HAP-1 (cell line): ENCODE measurements at regions not wholly inside any gene's neighbourhood (a gene's known extent, or its start where the extent isn't known, plus 50 kb on each side); places are given as distances from the start of the nearest gene placed in this dataset.
A peak's percentile ranks its signal among the peaks of the same experiment; 100 is the strongest.
"Not testable (repeated sequence)": the region's sequence is repeated elsewhere in the genome, so short reads cannot be mapped to it uniquely, and the experiment has no call there.

ENCODE experiments used
- DNase-seq, 2 experiments: peaks; one replicate each; pipeline ENCODE4 v3.0.0-alpha.2; 2016 to 2020; ENCODE audit warnings: low spot score in 2 of 2
- H3K27me3 ChIP-seq: fragments of 250-450 bp; sonication (Bioruptor Pico); 2 replicates; pipeline ENCODE4 v1.5.1; 2020; ENCODE audit warnings: low read depth, mild to moderate bottlenecking, moderate library complexity
- H3K36me3 ChIP-seq: fragments of 250-450 bp; sonication (Bioruptor Pico); replicated peaks from 2 replicates; pipeline ENCODE4 v1.5.1; 2020; ENCODE audit warnings: mild to moderate bottlenecking
- H3K4me1 ChIP-seq: fragments of 250-450 bp; sonication (Bioruptor Pico); 2 replicates; pipeline ENCODE4 v1.5.1; 2020; ENCODE audit warnings: mild to moderate bottlenecking
- H3K4me3 ChIP-seq: fragments of 250-450 bp; sonication (Bioruptor Pico); 2 replicates; pipeline ENCODE4 v1.5.1; 2020; ENCODE audit warnings: mild to moderate bottlenecking, moderate library complexity
- H3K9me3 ChIP-seq: fragments of 250-450 bp; sonication (Bioruptor Pico); 2 replicates; pipeline ENCODE4 v1.5.1; 2020; ENCODE audit warnings: mild to moderate bottlenecking, moderate library complexity
- in situ Hi-C: fragments of 300-500 bp; cut with MboI; formaldehyde crosslinking; loops from 3 replicates; pipeline ENCODE4 v1.14.3; 2020; ENCODE audit warnings: low sequenced_read_pairs, inconsistent platforms, mixed read lengths

GRCh38 chr4:112801341-112801740, 164.4 kb downstream of the LARP7 start:
- H3K36me3 ChIP-seq = no peaks in the 10 kb centered on the region
- H3K4me1 ChIP-seq = peaks cover 8% of the 10 kb centered on the region
- DNase-seq = peak in 1 of 2 experiments; percentile 19
- in situ Hi-C loops = no loop called here
- no peak overlapping the region for H3K4me3 ChIP-seq
- no peaks in the 10 kb centered on the region for H3K9me3 ChIP-seq
- H3K27me3 ChIP-seq = no peaks in the 10 kb centered on the region

GRCh38 chr4:112802780-112803179, 165.8 kb downstream of the LARP7 start:
- H3K9me3 ChIP-seq = no peaks in the 10 kb centered on the region
- in situ Hi-C loops = no loop called here
- no peaks in the 10 kb centered on the region for H3K36me3 ChIP-seq
- H3K27me3 ChIP-seq = no peaks in the 10 kb centered on the region
- no peak overlapping the region for H3K4me3 ChIP-seq
- no peak for DNase-seq
- peaks cover 8% of the 10 kb centered on the region for H3K4me1 ChIP-seq

- no peak overlapping the region for H3K4me3 ChIP-seq
- DNase-seq = no peak
- no peaks in the 10 kb centered on the region for H3K36me3 ChIP-seq
- no peaks in the 10 kb centered on the region for H3K4me1 ChIP-seq
- in situ Hi-C loops = no loop called here
- H3K27me3 ChIP-seq = no peaks in the 10 kb centered on the region
- H3K9me3 ChIP-seq = no peaks in the 10 kb centered on the region
Measured at GRCh38 chr4:112807083-112807482, 170.1 kb downstream of the LARP7 start.

- DNase-seq = no peak
- Histone ChIP-seq H3K36me3 (no peaks in the 10 kb centered on the region), H3K9me3 (no peaks in the 10 kb centered on the region), H3K27me3 (no peaks in the 10 kb centered on the region), H3K4me1 (no peaks in the 10 kb centered on the region), H3K4me3 (no peak overlapping the region)
- in situ Hi-C loops = no loop called here
Measured at GRCh38 chr4:112808001-112808400, 171.1 kb downstream of the LARP7 start.

GRCh38 chr4:112813790-112814189, 176.8 kb downstream of the LARP7 start:
- H3K9me3 ChIP-seq = no peaks in the 10 kb centered on the region
- DNase-seq = no peak
- in situ Hi-C loops = no loop called here
- peaks cover 19% of the 10 kb centered on the region for H3K4me1 ChIP-seq
- no peaks in the 10 kb centered on the region for H3K27me3 ChIP-seq
- no peak overlapping the region for H3K4me3 ChIP-seq
- no peaks in the 10 kb centered on the region for H3K36me3 ChIP-seq

- DNase-seq = peak; percentile 55 to 79
- Histone ChIP-seq H3K27me3 (no peaks in the 10 kb centered on the region), H3K9me3 (no peaks in the 10 kb centered on the region), H3K4me3 (peak overlapping the region; percentile 37), H3K4me1 (peaks cover 19% of the 10 kb centered on the region), H3K36me3 (no peaks in the 10 kb centered on the region)
- in situ Hi-C loops = no loop called here
Measured at GRCh38 chr4:112817933-112818593, 181.1 kb downstream of the LARP7 start.

GRCh38 chr4:112818594-112818965, 181.6 kb downstream of the LARP7 start:
- Histone ChIP-seq H3K4me3 (peak overlapping the region; percentile 37), H3K27me3 (no peaks in the 10 kb centered on the region), H3K36me3 (no peaks in the 10 kb centered on the region), H3K9me3 (no peaks in the 10 kb centered on the region), H3K4me1 (peaks cover 19% of the 10 kb centered on the region)
- in situ Hi-C loops = no loop called here
- peak in 1 of 2 experiments; percentile 21 for DNase-seq

- Histone ChIP-seq H3K4me1 (peaks cover 13% of the 10 kb centered on the region), H3K9me3 (no peaks in the 10 kb centered on the region), H3K27me3 (no peaks in the 10 kb centered on the region), H3K4me3 (no peak overlapping the region), H3K36me3 (no peaks in the 10 kb centered on the region)
- in situ Hi-C loops = no loop called here
- peak in 1 of 2 experiments; percentile 18 for DNase-seq
Measured at GRCh38 chr4:112819729-112820128, 182.8 kb downstream of the LARP7 start.

- Histone ChIP-seq H3K27me3 (no peaks in the 10 kb centered on the region), H3K9me3 (no peaks in the 10 kb centered on the region), H3K36me3 (no peaks in the 10 kb centered on the region; the same call in 1 of the 2 replicates), H3K4me1 (peaks cover 6% of the 10 kb centered on the region), H3K4me3 (no peak overlapping the region)
- no peak for DNase-seq
- in situ Hi-C loops = no loop called here
Measured at GRCh38 chr4:112823156-112823555, 186.2 kb downstream of the LARP7 start.

GRCh38 chr4:112823606-112824005, 186.7 kb downstream of the LARP7 start:
- in situ Hi-C loops = no loop called here
- peaks cover 2% of the 10 kb centered on the region for H3K4me1 ChIP-seq
- DNase-seq = no peak
- no peaks in the 10 kb centered on the region for H3K9me3 ChIP-seq
- H3K4me3 ChIP-seq = no peak overlapping the region
- H3K27me3 ChIP-seq = no peaks in the 10 kb centered on the region
- no peaks in the 10 kb centered on the region; the same call in 1 of the 2 replicates for H3K36me3 ChIP-seq

- no peak overlapping the region for H3K4me3 ChIP-seq
- H3K27me3 ChIP-seq = no peaks in the 10 kb centered on the region
- peaks cover 6% of the 10 kb centered on the region; the same call in 1 of the 2 replicates for H3K9me3 ChIP-seq
- no peaks in the 10 kb centered on the region for H3K4me1 ChIP-seq
- in situ Hi-C loops = no loop called here
- no peak for DNase-seq
- H3K36me3 ChIP-seq = no peaks in the 10 kb centered on the region; the same call in 1 of the 2 replicates
Measured at GRCh38 chr4:112830753-112831386, 193.9 kb downstream of the LARP7 start.

- in situ Hi-C loops = no loop called here
- H3K4me1 ChIP-seq = no peaks in the 10 kb centered on the region
- no peak for DNase-seq
Measured at GRCh38 chr4:112832493-112832892, 195.6 kb downstream of the LARP7 start.

GRCh38 chr4:112836895-112837294, 200.0 kb downstream of the LARP7 start:
- no peak overlapping the region for H3K4me3 ChIP-seq
- DNase-seq = no peak
- in situ Hi-C loops = no loop called here
- H3K9me3 ChIP-seq = peaks cover 4% of the 10 kb centered on the region
- no peaks in the 10 kb centered on the region for H3K36me3 ChIP-seq
- peaks cover 12% of the 10 kb centered on the region for H3K4me1 ChIP-seq
- H3K27me3 ChIP-seq = no peaks in the 10 kb centered on the region

More at GRCh38 chr4:112832493-112832892, 195.6 kb downstream of the LARP7 start:
- Histone ChIP-seq H3K4me3 (no peak overlapping the region), H3K27me3 (no peaks in the 10 kb centered on the region), H3K36me3 (no peaks in the 10 kb centered on the region), H3K9me3 (peaks cover 10% of the 10 kb centered on the region)

GRCh38 chr4:112838015-112838414, 201.1 kb downstream of the LARP7 start:
- DNase-seq, in situ Hi-C loops, H3K27me3 ChIP-seq, H3K4me3 ChIP-seq, H3K9me3 ChIP-seq, H3K36me3 ChIP-seq: not testable (repeated sequence)
- peaks cover 12% of the 10 kb centered on the region for H3K4me1 ChIP-seq
